GM12864 (cell line): ENCODE measurements at regions not wholly inside any gene's neighbourhood (a gene's known extent, or its start where the extent isn't known, plus 50 kb on each side); places are given as distances from the start of the nearest gene placed in this dataset.
"Not testable (repeated sequence)": the region's sequence is repeated elsewhere in the genome, so short reads cannot be mapped to it uniquely, and the experiment has no call there.

Experiments
- DNase-seq: peaks from one replicate; pipeline ENCODE4 v3.0.0-alpha.2; 2011; ENCODE audit warnings: low read depth
- H3K4me3 ChIP-seq: 2 replicates; pipeline ENCODE4 v1.5.1; 2011; ENCODE audit warnings: mild to moderate bottlenecking, low read depth, low read length, control low read depth
- CTCF ChIP-seq: IDR thresholded peaks from 2 replicates; pipeline ENCODE4 v1.5.1; 2011; ENCODE audit warnings: low read depth, mild to moderate bottlenecking, moderate library complexity, low read length, control low read depth, inconsistent platforms; ENCODE audit errors: missing control alignments

- TF ChIP-seq CTCF, result no peak
- H3K4me3 ChIP-seq, result no peak overlapping the region
- DNase-seq, result no peak
Measured at GRCh38 chr14:65174783-65175182, 72.5 kb upstream of the MAX start.

DNA sequence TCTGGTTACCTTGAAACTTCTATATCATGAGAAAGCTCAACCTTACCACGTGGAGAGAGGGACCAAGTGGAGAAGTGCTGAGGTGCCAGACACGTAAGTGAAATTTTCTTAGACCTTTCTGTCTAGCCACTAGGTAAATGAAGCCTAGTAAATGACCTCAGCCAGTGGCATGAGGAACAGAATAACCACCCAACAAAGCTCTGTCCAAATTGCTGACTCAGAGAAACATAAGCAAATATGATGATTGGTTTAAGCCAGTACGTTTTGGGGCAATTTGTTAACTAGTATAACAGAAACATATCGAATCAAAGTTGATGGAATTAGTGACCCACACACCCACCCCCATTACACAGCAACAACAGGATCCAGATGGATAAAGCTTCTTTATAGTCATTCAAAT is 75.2 kb upstream of the MAX start:
- no peak overlapping the region for H3K4me3 ChIP-seq
- TF ChIP-seq CTCF, result no peak

GRCh38 chr14:65179231-65179630 is 76.9 kb upstream of the MAX start:
- not testable (repeated sequence) for H3K4me3 ChIP-seq, DNase-seq

More for the DNA sequence above, 75.2 kb upstream of the MAX start:
- DNase-seq, result no peak

DNA sequence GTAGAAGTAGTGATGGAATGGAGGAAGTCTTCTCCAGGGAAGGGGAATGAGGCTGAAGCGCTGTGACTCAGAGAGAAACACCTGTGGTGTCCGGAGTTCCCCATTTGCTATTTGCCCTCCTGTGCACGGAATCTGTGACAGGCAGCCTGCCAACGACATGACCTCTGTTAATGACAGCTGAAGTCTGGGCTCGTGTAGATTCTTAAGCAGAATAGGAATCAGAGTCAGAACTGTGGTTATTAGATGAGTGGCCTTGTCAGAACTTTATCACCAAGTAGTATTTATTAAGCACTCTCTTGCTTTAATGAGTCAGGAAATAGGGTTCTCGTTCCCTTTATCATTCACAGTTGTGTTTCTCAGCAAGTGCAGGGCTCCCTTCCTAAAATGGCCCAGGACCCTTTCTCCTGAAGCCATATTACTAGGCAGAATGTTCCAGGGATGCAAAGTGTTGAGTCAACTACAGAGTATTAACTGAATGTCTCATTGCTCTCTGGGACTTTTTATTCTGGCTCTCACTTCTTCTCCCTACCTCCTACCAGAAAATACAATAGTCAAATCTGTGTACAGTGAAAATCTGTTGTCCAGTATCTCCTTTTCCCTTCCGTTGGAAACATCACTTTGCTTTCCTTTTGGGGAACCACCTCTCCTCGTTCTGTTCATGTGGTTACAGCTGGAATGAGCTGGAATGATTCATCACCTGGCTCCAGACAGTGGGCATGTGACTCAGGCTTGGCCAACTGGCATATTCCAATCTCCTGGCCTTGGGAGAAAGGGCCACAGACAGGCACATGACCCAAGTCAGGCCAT is 77.8 kb upstream of the MAX start:
- TF ChIP-seq CTCF, result no peak
- no peak overlapping the region; the same call in 1 of the 2 replicates for H3K4me3 ChIP-seq
- peak; percentile 91 for DNase-seq

- H3K4me3 ChIP-seq, result no peak overlapping the region; the same call in 1 of the 2 replicates
- no peak for DNase-seq
- no peak for TF ChIP-seq CTCF
Measured at GRCh38 chr14:65180725-65181025, 78.4 kb upstream of the MAX start.

DNA sequence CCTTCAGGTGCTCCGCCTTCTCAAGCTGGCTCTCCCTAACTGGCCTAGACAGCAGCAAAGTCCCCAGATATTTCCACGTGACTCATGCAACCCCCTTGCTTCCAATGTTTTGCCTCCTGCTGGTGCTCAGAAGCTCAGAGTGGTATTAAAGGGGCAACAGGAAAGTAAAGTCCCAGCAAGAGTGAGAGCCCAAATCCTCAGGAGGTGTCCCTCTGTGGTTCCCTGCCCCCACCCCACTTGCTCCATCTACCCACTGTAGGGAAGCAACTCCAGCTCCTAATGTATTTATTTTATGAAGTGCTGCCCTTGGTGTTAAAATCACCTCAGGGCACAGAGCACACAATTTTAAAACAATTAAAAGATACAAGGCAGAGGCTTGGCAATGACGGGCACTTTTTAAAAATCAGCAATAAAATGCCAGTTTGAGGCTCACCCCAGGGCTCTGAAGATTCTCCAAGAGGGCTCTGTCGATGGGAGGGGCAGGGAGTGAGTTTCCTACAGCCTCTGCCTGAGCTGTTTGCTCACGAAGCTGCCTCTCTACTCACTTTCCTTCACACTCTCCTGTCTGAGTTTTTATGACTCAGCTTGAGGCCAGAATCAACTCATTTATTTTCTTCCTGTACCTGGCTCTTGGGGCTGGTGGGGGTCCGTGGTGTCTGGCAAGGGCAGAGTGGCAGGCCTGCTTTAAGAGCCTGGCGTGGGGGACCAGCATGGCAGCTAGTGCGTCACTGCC is 81.9 kb upstream of the MAX start:
- TF ChIP-seq CTCF, result no peak
- DNase-seq, result no peak
- no peak overlapping the region for H3K4me3 ChIP-seq

DNA sequence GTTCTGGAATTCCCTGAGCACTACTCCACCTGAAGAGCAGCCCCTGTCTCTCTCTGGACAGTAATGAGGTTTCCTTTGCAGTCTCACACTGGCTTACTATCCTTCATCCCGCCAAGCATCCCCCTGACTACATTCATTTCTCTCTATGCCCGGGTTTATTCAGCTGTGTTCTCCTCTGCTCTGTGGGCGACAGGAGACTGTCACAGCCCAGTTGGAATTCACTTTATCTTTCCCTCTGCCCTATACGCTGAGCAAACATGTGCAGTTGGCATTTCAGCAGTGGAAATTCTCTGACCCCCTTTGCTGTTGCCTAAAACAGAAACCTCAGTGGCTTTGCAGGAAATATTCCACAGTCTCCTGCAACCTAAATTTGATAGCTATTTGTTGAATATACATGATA is 83.5 kb upstream of the MAX start:
- no peak for TF ChIP-seq CTCF
- DNase-seq, result no peak
- no peak overlapping the region for H3K4me3 ChIP-seq
